Ramos (cell line): ENCODE measurements at regions not wholly inside any gene's neighbourhood (a gene's known extent, or its start where the extent isn't known, plus 50 kb on each side); places are given as distances from the start of the nearest gene placed in this dataset.
"Not testable (repeated sequence)": the region's sequence is repeated elsewhere in the genome, so short reads cannot be mapped to it uniquely, and the experiment has no call there.

ENCODE experiments used
- in situ Hi-C: fragments of 300-500 bp; cut with MboI; formaldehyde crosslinking; loops from one replicate; pipeline ENCODE4 v1.14.3; 2022; ENCODE audit warnings: low sequenced_read_pairs; ENCODE audit not compliant: unreplicated experiment

DNA sequence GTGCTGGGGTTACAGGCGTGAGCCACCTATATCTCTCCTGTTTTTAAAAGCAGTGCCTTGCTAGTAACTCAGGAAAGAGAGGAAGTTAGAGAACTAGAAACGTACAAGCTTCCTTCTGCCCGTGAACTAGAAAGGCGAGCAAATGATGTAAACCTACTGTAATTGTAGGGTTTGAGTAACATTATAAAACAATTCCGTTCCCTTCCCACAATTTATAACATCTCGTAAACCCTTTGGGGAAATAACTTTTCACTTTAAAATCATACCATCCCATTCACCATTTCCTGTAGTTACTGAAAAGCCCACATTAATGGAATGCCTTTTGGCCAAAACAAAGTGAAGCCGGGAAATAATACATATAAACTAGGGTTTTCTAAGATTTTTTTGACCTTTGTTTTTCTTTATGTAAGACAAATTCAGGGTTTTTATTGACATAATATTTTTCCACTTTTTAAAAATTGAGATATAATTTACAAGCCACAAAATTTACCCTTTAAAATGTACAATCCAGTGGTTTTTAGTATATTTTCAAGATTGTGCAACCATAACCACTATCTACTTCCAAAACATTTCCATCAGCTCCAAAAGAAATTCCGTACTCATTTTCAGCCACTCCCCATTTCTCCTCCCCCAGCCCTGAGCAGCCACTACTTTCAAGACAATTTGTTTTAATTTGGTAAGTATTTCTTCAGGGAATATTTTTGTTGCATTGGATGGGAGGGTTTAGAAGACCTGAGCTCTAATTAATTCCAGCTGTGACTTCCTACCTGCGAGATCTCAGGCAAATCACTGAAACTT is 175.1 kb upstream of the PDE10A start:
- in situ Hi-C loops, result no loop called here

- in situ Hi-C loops, result not testable (repeated sequence)
Measured at GRCh38 chr6:165836648-165837047, 173.6 kb upstream of the PDE10A start.

- in situ Hi-C loops, result no loop called here
Measured at GRCh38 chr6:165835410-165835851, 172.4 kb upstream of the PDE10A start.

- in situ Hi-C loops, result no loop called here
Measured at GRCh38 chr6:165834613-165835259, 171.7 kb upstream of the PDE10A start.

GRCh38 chr6:165833355-165833754 is 170.3 kb upstream of the PDE10A start:
- in situ Hi-C loops, result no loop called here

- in situ Hi-C loops, result no loop called here
Measured at GRCh38 chr6:165831812-165832510, 168.9 kb upstream of the PDE10A start.

DNA sequence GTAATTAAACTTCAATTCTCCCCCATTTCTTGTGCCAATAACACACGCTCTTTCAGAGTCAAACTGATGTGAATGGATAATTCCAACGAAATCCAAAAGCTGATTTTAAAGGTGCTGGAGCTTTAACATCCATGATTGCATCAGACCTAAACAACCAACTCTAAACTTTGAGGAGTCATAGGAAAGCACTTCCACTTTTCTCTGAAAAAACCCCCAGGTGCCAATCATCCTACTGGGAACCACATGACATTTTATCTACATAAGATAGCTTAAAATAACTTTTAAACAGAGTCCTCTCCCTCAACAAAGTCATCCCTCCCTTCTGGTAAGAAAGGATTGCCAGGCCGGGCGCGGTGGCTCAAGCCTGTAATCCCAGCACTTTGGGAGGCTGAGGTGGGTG is 167.7 kb upstream of the PDE10A start:
- in situ Hi-C loops, result no loop called here

DNA sequence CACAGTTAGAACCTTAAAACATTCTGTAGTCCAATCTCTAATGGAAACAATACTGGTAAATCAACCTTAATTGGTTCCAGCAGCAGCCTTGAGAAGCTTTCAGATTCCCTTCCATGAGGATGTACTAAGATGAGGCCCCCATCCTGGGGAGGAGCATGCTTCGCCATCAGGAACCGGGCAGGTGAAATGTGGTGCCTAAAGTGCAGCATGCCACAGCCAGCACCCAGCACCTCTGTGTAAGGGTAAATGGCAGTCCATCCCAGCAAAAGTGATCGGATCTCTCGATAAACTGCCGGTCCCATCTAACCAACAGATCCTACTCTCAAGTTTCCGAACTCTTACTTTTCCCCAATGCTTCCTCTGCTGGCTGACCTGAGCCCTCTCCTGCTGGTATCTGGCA is 166.3 kb upstream of the PDE10A start:
- in situ Hi-C loops, result no loop called here

DNA sequence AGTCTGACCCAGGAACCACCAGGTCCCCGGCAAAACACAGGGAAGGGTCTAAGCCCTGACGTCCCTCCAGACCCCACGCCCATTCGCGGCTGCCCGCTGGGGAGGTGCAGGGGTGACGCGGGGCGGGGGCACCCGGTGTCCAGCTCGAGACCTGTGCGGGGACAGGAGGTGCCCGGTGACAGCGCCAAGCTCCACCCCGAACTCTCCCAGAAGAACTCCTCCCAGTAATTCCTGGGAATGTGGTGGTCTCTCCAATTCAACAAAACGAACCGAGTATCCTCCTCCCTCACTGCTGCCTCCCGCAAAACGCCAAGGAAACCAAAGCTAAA is 164.1 kb upstream of the PDE10A start:
- in situ Hi-C loops, result no loop called here

DNA sequence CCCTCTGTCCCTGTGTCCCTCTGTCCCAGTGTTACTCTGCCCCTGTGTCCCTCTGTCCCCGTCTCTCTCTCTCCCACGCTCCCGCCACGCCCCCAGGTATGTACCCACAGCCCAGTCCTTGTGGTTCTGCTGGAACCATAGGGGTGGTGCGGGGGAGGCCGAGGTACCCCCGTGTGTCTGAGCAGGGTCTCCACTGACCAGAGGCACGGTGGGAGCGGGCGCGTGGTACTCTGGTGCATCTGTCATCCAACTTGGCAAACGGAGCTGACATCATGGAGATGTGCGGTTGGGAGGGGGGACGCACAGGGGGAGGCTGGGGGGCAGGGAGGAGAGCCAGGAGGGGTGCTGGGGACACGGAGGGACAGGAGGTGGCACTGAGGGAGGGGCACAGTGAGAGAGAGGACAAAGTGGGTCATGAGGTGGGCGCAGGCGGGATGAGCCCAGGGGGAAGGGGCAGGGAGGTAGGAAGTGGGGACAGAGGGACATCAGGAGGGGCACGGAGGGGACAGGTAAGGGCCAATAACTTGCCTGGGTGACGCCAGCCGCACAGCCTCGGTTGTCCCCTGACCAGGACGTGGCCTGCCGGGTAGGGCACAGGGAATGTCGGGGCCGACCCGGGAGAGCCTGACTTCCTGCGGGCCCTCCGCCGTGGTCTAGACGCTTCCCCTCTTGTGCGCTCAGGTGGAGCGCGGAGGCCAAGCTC is 163.6 kb upstream of the PDE10A start:
- in situ Hi-C loops, result no loop called here

DNA sequence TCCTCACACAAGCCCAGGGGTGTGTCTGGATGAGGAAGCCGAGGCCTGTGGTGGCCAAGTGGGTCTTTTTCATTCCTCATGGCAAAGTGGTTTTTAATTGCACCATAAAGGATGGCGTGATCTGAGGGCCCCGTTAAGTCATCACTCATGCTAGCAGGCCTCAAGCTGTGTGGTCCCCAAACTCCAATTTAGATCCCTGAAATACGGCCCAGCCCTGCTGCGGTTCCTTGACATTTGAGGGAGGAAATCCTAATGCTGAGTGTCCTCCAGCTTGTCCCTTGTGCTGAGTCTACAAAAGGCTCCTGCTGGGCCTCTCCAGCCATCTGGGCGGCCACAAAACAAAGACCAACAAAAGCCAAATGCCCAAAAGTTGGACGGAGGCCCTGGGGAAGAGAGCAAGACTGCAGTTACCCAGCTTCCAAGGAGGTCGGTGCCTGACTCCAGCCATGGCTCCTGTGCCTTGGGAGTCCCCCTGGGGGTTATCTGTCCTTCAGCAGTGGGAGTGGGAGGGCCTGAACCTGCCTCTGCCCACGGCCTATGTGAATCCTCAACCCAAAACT is 162.3 kb upstream of the PDE10A start:
- in situ Hi-C loops, result no loop called here

- in situ Hi-C loops, result no loop called here
Measured at GRCh38 chr6:165823609-165824326, 160.7 kb upstream of the PDE10A start.

GRCh38 chr6:165822501-165822900 is 159.5 kb upstream of the PDE10A start:
- in situ Hi-C loops, result no loop called here

GRCh38 chr6:165821754-165822153 is 158.7 kb upstream of the PDE10A start:
- in situ Hi-C loops, result no loop called here

DNA sequence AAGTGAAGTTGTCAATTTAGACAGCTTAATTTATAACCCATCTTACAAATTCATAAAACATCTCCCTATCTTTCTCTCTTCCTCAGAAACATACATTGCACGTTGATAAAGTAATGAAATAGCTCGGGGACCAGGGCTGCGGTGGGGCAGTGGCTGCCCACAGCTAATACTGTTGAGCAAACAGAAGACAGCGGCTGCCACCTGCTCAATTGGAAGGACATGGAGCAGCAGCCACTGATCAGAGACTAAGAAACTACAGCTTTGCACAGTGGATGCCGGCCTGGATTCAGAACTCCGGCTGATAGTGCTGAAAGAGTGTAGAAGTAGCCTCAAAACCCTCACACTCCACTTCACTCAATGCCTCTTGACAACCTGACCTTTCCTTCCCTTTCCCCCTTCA is 157.9 kb upstream of the PDE10A start:
- in situ Hi-C loops, result no loop called here

GRCh38 chr6:165820407-165820806 is 157.4 kb upstream of the PDE10A start:
- in situ Hi-C loops, result no loop called here

- in situ Hi-C loops, result no loop called here
Measured at GRCh38 chr6:165819394-165819793, 156.4 kb upstream of the PDE10A start.

DNA sequence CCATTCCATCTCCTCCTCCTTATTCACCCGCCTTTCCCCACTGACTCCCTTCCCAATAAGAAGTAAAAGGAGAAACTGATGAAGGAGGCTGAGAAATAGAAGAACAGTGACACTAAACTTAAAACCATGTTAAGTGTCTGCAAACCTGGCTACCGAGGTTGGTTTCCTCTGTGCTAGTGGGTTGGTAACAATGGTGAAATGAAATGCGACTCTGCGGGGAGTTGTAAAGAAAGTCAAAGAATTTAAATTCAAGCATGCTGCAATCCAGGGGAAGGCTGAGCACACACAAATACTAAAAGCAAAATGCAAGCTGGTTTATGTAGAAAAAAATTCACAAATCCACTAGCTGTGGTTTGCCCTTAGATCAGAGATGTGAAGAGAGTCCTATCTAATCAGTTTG is 155.2 kb upstream of the PDE10A start:
- in situ Hi-C loops, result no loop called here

DNA sequence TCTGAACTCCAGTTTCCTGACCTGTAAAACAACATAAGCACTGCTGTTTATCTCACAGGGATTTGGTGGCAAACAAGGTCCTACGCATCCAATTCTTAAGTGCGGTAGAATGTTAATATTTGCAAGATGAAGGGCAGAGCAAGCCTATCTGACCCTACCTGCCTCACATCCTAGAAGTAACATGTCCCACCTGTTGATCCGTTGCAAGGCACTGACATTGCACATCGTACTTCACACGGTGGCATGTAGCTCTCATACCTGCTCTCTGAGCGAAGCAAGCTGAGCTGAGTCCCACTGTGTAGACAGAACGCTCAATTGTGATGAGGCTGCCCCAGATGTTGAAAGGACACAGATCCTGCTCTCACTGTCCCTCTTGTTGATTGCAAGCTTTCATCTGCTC is 154.7 kb upstream of the PDE10A start:
- in situ Hi-C loops, result no loop called here

DNA sequence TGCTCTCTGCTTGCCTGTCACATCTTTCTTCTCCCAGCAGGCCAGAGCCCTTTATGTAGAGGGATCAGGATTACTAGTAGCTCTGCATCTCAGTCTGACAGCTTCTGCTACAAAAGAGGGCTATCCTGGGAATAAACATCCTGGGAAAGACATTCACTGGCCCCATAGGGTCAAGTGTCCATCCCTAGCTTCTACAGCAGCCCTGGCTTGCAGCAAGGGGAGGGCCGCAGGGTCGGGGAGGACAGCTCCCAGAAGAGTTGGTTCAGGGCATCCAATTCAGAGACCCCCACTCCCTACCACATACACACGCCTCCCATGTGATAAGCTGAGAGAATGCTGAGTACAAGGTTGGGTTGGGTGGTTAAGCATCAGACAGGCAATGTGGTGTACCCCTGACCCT is 154.1 kb upstream of the PDE10A start:
- in situ Hi-C loops, result no loop called here
